ENCODE measurements at regions not wholly inside any gene's neighbourhood (a gene's known extent, or its start where the extent isn't known, plus 50 kb on each side); places are given as distances from the start of the nearest gene placed in this dataset.

DNA sequence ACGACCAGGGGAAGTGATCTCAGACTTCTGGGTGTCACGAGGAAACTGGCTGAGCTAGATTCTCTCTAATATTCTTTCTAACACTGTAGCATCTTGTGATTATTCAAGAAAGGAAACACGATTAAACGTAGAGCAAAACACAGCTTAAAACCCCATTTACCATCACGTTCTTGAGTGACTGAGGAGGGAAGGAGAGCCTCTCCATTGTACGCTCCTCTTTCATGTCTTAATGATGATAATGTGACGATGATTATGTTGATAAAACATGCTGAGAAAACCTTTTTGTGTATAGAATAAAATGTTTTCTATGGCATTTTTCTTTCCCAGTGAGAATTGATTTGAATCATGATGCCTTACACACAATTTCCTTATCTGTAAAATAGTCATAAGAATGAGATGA is 705.6 kb upstream of the ID2 start:
- no peak overlapping the region for H3K4me2 ChIP-seq
- ChIA-PET POLR2A (no interaction called here), CTCF (interaction anchor here (1.6 kb wide), 1 partner anchor 29 kb away, joined by 5 read pairs; no protein-coding TSS in a partner anchor)
- ATAC-seq (no peak), FAIRE-seq (no peak), DNase-seq (ENCODE audit: low read depth in 1 of 2, low spot score in 1 of 2) (no peak)
- no peak overlapping the region for H3K4me3 ChIP-seq
- no peaks in the 10 kb centered on the region for H3K9me3 ChIP-seq
- H3K4me1 ChIP-seq = no peaks in the 10 kb centered on the region
- H3K27ac ChIP-seq = no peak overlapping the region
- TF ChIP-seq RAD21 (conservative IDR thresholded peaks at IDR 0.05 in 1 of 2, IDR thresholded peaks at IDR 0.05 in 1 of 2) = no peak
- no peak for TF ChIP-seq RFX5 (IDR thresholded peaks at IDR 0.05)
- no peak for TF ChIP-seq EHF (CRISPR knock-in tag; IDR thresholded peaks at IDR 0.05)
- TF ChIP-seq TFCP2L1 (CRISPR knock-in tag; IDR thresholded peaks at IDR 0.05) = no peak
- TF ChIP-seq CHD2 (IDR thresholded peaks at IDR 0.05; ENCODE audit: low read length, partially characterized antibody) = no peak
- TF ChIP-seq POLR2AphosphoS2 (conservative IDR thresholded peaks at IDR 0.05; ENCODE audit: low read length) = no peak
- TF ChIP-seq ZNF302 (CRISPR knock-in tag; IDR thresholded peaks at IDR 0.05) = no peak
- TF ChIP-seq HES2 (IDR thresholded peaks at IDR 0.05) = no peak
- TF ChIP-seq PHF8 (IDR thresholded peaks at IDR 0.05; ENCODE audit: borderline replicate concordance, low read depth) = no peak
- TF ChIP-seq HMGXB4 (CRISPR knock-in tag; IDR thresholded peaks at IDR 0.05; ENCODE audit: borderline replicate concordance) = no peak
- TF ChIP-seq JUN (IDR thresholded peaks at IDR 0.05) = no peak
- no peak for TF ChIP-seq CBX2 (IDR thresholded peaks at IDR 0.05; ENCODE audit: borderline replicate concordance, low read depth)
- TF ChIP-seq ESRRA (IDR thresholded peaks at IDR 0.05; ENCODE audit: borderline replicate concordance, low read length) = no peak
- TF ChIP-seq HOXB13 (CRISPR knock-in tag; IDR thresholded peaks at IDR 0.05; ENCODE audit: low read depth) = no peak
- TF ChIP-seq POLR2A (IDR thresholded peaks at IDR 0.05; ENCODE audit: low read length) = no peak
- TF ChIP-seq CTCF (IDR thresholded peaks at IDR 0.05) = no peak
- 23% methylated on average over 7 of the region's 7 CpGs for WGBS (ENCODE audit: missing lambda C conversion rate)

- CTCF ChIA-PET = interaction anchor here (1.0 kb wide), 1 partner anchor 29 kb away, joined by 3 read pairs; no protein-coding TSS in a partner anchor
Observed at GRCh38 chr2:7977981-7978380, 703.9 kb upstream of the ID2 start.

DNA sequence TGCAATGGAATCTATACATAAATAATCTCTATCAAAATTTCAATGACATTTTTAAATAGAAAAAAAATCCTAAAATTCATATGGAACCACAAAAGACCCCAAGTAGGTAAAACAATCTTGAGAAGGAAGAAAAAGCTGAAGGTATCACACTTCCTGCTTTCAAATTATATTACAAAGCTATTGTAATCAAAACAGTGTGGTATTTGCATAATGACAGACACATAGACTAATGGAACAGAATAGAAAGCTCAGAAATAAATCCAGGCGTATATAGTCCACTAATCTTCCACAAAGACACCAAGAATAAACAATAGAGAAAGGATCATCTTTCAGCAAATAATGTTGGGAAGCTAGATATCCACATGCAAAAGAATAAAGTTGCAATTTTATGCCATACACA is 699.8 kb upstream of the ID2 start:
- POLR2A ChIA-PET = no interaction called here
- FAIRE-seq = no peak

More at GRCh38 chr2:7977981-7978380, 703.9 kb upstream of the ID2 start:
- 37% methylated on average over 8 of the region's 8 CpGs for WGBS (ENCODE audit: missing lambda C conversion rate)
- Histone ChIP-seq H3K4me3 (no peak overlapping the region), H3K27ac (no peak overlapping the region), H3K4me2 (no peak overlapping the region), H3K9me3 (peaks cover 11% of the 10 kb centered on the region; the same call in 2 of the 3 replicates), H3K4me1 (no peaks in the 10 kb centered on the region)
- FAIRE-seq (no peak), DNase-seq (ENCODE audit: low read depth in 1 of 2, low spot score in 1 of 2) (no peak), ATAC-seq (no peak)
- POLR2A ChIA-PET = no interaction called here
- TF ChIP-seq KDM1A (IDR thresholded peaks at IDR 0.05; ENCODE audit: low read depth) = no peak

More for the DNA sequence above, 699.8 kb upstream of the ID2 start:
- Histone ChIP-seq H3K4me3 (no peak overlapping the region), H3K4me1 (no peaks in the 10 kb centered on the region), H3K9me3 (peaks cover 11% of the 10 kb centered on the region; the same call in 2 of the 3 replicates), H3K27ac (no peak overlapping the region), H3K4me2 (no peak overlapping the region)
- ATAC-seq (no peak), DNase-seq (ENCODE audit: low read depth in 1 of 2, low spot score in 1 of 2) (no peak)
- CTCF ChIA-PET = interaction anchor here (1.4 kb wide), 1 partner anchor 11 kb away, joined by 3 read pairs; no protein-coding TSS in a partner anchor
- TF ChIP-seq NR3C1 (IDR thresholded peaks at IDR 0.05) (no peak), RCOR1 (IDR thresholded peaks at IDR 0.05; ENCODE audit: low read depth, low read length) (no peak), KDM1A (IDR thresholded peaks at IDR 0.05; ENCODE audit: low read depth) (no peak), HOXB5 (CRISPR knock-in tag; IDR thresholded peaks at IDR 0.05) (no peak), ZC3H11A (IDR thresholded peaks at IDR 0.05) (no peak), ZSCAN20 (CRISPR knock-in tag; IDR thresholded peaks at IDR 0.05) (no peak), HMGXB4 (CRISPR knock-in tag; IDR thresholded peaks at IDR 0.05; ENCODE audit: borderline replicate concordance) (no peak), HEYL (CRISPR knock-in tag; IDR thresholded peaks at IDR 0.05) (no peak), JUNB (IDR thresholded peaks at IDR 0.05) (no peak), MYC (IDR thresholded peaks at IDR 0.05; ENCODE audit: borderline replicate concordance, low read length) (no peak)
- 17% methylated on average over 1 of the region's 1 CpG for WGBS (ENCODE audit: missing lambda C conversion rate)
